ENCODE measurements at regions not wholly inside any gene's neighbourhood (a gene's known extent, or its start where the extent isn't known, plus 50 kb on each side); places are given as distances from the start of the nearest gene placed in this dataset.
"Not testable (repeated sequence)": the region's sequence is repeated elsewhere in the genome, so short reads cannot be mapped to it uniquely, and the experiment has no call there.

- intact Hi-C loops (cut with micrococcal nuclease), result no loop called here
- Mint-ChIP-seq H3K4me1 (ENCODE audit: insufficient read depth, unreplicated experiment) (no peaks in the 10 kb centered on the region), H3K27me3 (ENCODE audit: insufficient read depth, unreplicated experiment) (peaks cover 32% of the 10 kb centered on the region), H3K36me3 (ENCODE audit: insufficient read depth, unreplicated experiment) (no peaks in the 10 kb centered on the region), H3K9me3 (ENCODE audit: unreplicated experiment) (no peaks in the 10 kb centered on the region), H3K27ac (ENCODE audit: low read depth, unreplicated experiment) (no peak overlapping the region), H3K4me3 (ENCODE audit: unreplicated experiment) (no peak overlapping the region)
- CTCF ChIA-PET, result no interaction called here
- POLR2A ChIA-PET, result no interaction called here
- no TSS peak for BruUV-seq (replicated peaks)
- no peak for TF ChIP-seq CTCF (IDR thresholded peaks at IDR 0.05; ENCODE audit: unreplicated experiment)
- no peak for DNase-seq (ENCODE audit: unreplicated experiment)
Measured at GRCh38 chr22:23471698-23472097, 108.4 kb downstream of the IGLL1 start.

GRCh38 chr22:23470811-23471389 lies 109.2 kb downstream of the IGLL1 start:
- Mint-ChIP-seq H3K9me3 (ENCODE audit: unreplicated experiment) (no peaks in the 10 kb centered on the region), H3K4me1 (ENCODE audit: insufficient read depth, unreplicated experiment) (no peaks in the 10 kb centered on the region), H3K4me3 (ENCODE audit: unreplicated experiment) (no peak overlapping the region), H3K27ac (ENCODE audit: low read depth, unreplicated experiment) (no peak overlapping the region), H3K36me3 (ENCODE audit: insufficient read depth, unreplicated experiment) (no peaks in the 10 kb centered on the region), H3K27me3 (ENCODE audit: insufficient read depth, unreplicated experiment) (peaks cover 40% of the 10 kb centered on the region)
- no TSS peak for BruUV-seq (replicated peaks)
- POLR2A ChIA-PET, result no interaction called here
- intact Hi-C loops (cut with micrococcal nuclease), result no loop called here
- CTCF ChIA-PET, result interaction anchor here (0.6 kb wide), 1 partner anchor 528 kb away, joined by 3 read pairs; no protein-coding TSS in a partner anchor
- DNase-seq (ENCODE audit: unreplicated experiment), result no peak
- no peak for TF ChIP-seq CTCF (IDR thresholded peaks at IDR 0.05; ENCODE audit: unreplicated experiment)

- no peak overlapping the region for H3K4me3 Mint-ChIP-seq (ENCODE audit: unreplicated experiment)
- H3K27me3 Mint-ChIP-seq (ENCODE audit: insufficient read depth, unreplicated experiment), result peaks cover 35% of the 10 kb centered on the region
- H3K27ac Mint-ChIP-seq (ENCODE audit: low read depth, unreplicated experiment), result no peak overlapping the region
- no peaks in the 10 kb centered on the region for H3K36me3 Mint-ChIP-seq (ENCODE audit: insufficient read depth, unreplicated experiment)
- no peak for DNase-seq (ENCODE audit: unreplicated experiment)
- no peaks in the 10 kb centered on the region for H3K9me3 Mint-ChIP-seq (ENCODE audit: unreplicated experiment)
- no peak for TF ChIP-seq CTCF (IDR thresholded peaks at IDR 0.05; ENCODE audit: unreplicated experiment)
- BruUV-seq (replicated peaks), result no TSS peak
- intact Hi-C loops (cut with micrococcal nuclease), result no loop called here
- POLR2A ChIA-PET, result no interaction called here
- CTCF ChIA-PET, result no interaction called here
- no peaks in the 10 kb centered on the region for H3K4me1 Mint-ChIP-seq (ENCODE audit: insufficient read depth, unreplicated experiment)
Measured at GRCh38 chr22:23467721-23468294, 112.3 kb downstream of the IGLL1 start.

- no peaks in the 10 kb centered on the region for H3K9me3 Mint-ChIP-seq (ENCODE audit: unreplicated experiment)
- ChIA-PET POLR2A (no interaction called here), CTCF (no interaction called here)
- H3K27me3 Mint-ChIP-seq (ENCODE audit: insufficient read depth, unreplicated experiment), result peaks cover 39% of the 10 kb centered on the region
- no peaks in the 10 kb centered on the region for H3K4me1 Mint-ChIP-seq (ENCODE audit: insufficient read depth, unreplicated experiment)
- TF ChIP-seq CTCF (IDR thresholded peaks at IDR 0.05; ENCODE audit: unreplicated experiment), result no peak
- DNase-seq (ENCODE audit: unreplicated experiment), result no peak
- H3K27ac Mint-ChIP-seq (ENCODE audit: low read depth, unreplicated experiment), result no peak overlapping the region
- BruUV-seq (replicated peaks), result no TSS peak
- intact Hi-C loops (cut with micrococcal nuclease), result no loop called here
- no peaks in the 10 kb centered on the region for H3K36me3 Mint-ChIP-seq (ENCODE audit: insufficient read depth, unreplicated experiment)
- H3K4me3 Mint-ChIP-seq (ENCODE audit: unreplicated experiment), result no peak overlapping the region
Measured at GRCh38 chr22:23466351-23466750, 113.7 kb downstream of the IGLL1 start.

GRCh38 chr22:23464796-23465195 lies 115.3 kb downstream of the IGLL1 start:
- H3K27me3 Mint-ChIP-seq (ENCODE audit: insufficient read depth, unreplicated experiment), result peaks cover 39% of the 10 kb centered on the region
- H3K36me3 Mint-ChIP-seq (ENCODE audit: insufficient read depth, unreplicated experiment); H3K4me1 Mint-ChIP-seq (ENCODE audit: insufficient read depth, unreplicated experiment); H3K4me3 Mint-ChIP-seq (ENCODE audit: unreplicated experiment); BruUV-seq (replicated peaks); DNase-seq (ENCODE audit: unreplicated experiment); H3K27ac Mint-ChIP-seq (ENCODE audit: low read depth, unreplicated experiment); POLR2A ChIA-PET; intact Hi-C loops (cut with micrococcal nuclease); H3K9me3 Mint-ChIP-seq (ENCODE audit: unreplicated experiment): not testable (repeated sequence)
- CTCF ChIA-PET, result interaction anchor here (0.7 kb wide), 1 partner anchor 80 kb away, joined by 3 read pairs; no protein-coding TSS in a partner anchor

GRCh38 chr22:23460517-23461031 lies 119.5 kb downstream of the IGLL1 start:
- H3K27me3 Mint-ChIP-seq (ENCODE audit: insufficient read depth, unreplicated experiment), result peaks cover 64% of the 10 kb centered on the region
- DNase-seq (ENCODE audit: unreplicated experiment); BruUV-seq (replicated peaks); H3K27ac Mint-ChIP-seq (ENCODE audit: low read depth, unreplicated experiment); H3K9me3 Mint-ChIP-seq (ENCODE audit: unreplicated experiment); POLR2A ChIA-PET; CTCF ChIA-PET; H3K4me3 Mint-ChIP-seq (ENCODE audit: unreplicated experiment); intact Hi-C loops (cut with micrococcal nuclease); H3K4me1 Mint-ChIP-seq (ENCODE audit: insufficient read depth, unreplicated experiment); H3K36me3 Mint-ChIP-seq (ENCODE audit: insufficient read depth, unreplicated experiment): not testable (repeated sequence)

Data from MCF 10A (cell line).